OCI-LY1 (cell line): ENCODE measurements at regions not wholly inside any gene's neighbourhood (a gene's known extent, or its start where the extent isn't known, plus 50 kb on each side); places are given as distances from the start of the nearest gene placed in this dataset.

ENCODE experiments used
- H2AFZ ChIP-seq: fragments of 200-600 bp; sonication (generic), shearing (Covaris generic); 2 replicates; pipeline ENCODE4 v1.6.0; 2014; ENCODE audit warnings: antibody characterized with exemption, mild to moderate bottlenecking, low read length
- H3F3A ChIP-seq: fragments of 200-600 bp; sonication (generic), shearing (Covaris generic); 2 replicates; pipeline ENCODE4 v1.6.0; 2014; ENCODE audit warnings: mild to moderate bottlenecking, antibody characterized with exemption, low read length, moderate library complexity; ENCODE audit not compliant: insufficient read depth
- H3K27ac ChIP-seq: fragments of 200-600 bp; sonication (generic); 2 replicates; pipeline ENCODE4 v1.5.1; 2014; ENCODE audit warnings: low read length, mixed run types, mild to moderate bottlenecking, low read depth; ENCODE audit not compliant: poor library complexity, severe bottlenecking
- H3K27me3 ChIP-seq: fragments of 200-600 bp; sonication (generic); 2 replicates; pipeline ENCODE4 v1.6.0; 2014; ENCODE audit warnings: antibody characterized with exemption, mild to moderate bottlenecking, low read length, moderate library complexity; ENCODE audit not compliant: insufficient read depth
- H3K36me3 ChIP-seq: fragments of 200-600 bp; sonication (generic); 2 replicates; pipeline ENCODE4 v1.6.1; 2014; ENCODE audit warnings: mild to moderate bottlenecking, antibody characterized with exemption, low read length, moderate library complexity, mixed read lengths; ENCODE audit not compliant: insufficient read depth
- H3K4me1 ChIP-seq: fragments of 200-600 bp; sonication (generic); 2 replicates; pipeline ENCODE4 v1.5.1; 2014; ENCODE audit warnings: mild to moderate bottlenecking, low read length, moderate library complexity; ENCODE audit not compliant: insufficient read depth, severe bottlenecking
- H3K4me2 ChIP-seq: fragments of 200-600 bp; sonication (generic), shearing (Covaris generic); 2 replicates; pipeline ENCODE4 v1.6.1; 2014; ENCODE audit warnings: low read length
- H3K4me3 ChIP-seq: fragments of 200-600 bp; sonication (generic); 2 replicates; pipeline ENCODE4 v1.5.1; 2014; ENCODE audit warnings: low read length, low read depth, mild to moderate bottlenecking, mixed read lengths; ENCODE audit not compliant: poor library complexity, severe bottlenecking
- H3K79me2 ChIP-seq: fragments of 200-600 bp; shearing (Covaris generic); 2 replicates; pipeline ENCODE4 v1.6.1; 2016; ENCODE audit warnings: mixed run types, low read length, mixed read lengths; ENCODE audit not compliant: insufficient read depth
- H3K9ac ChIP-seq: fragments of 200-600 bp; sonication (generic), shearing (Covaris generic); 2 replicates; pipeline ENCODE4 v1.6.1; 2014; ENCODE audit warnings: mild to moderate bottlenecking, low read length, mixed read lengths
- H3K9me2 ChIP-seq: fragments of 200-600 bp; sonication (generic), shearing (Covaris generic); 2 replicates; pipeline ENCODE4 v1.6.1; 2014; ENCODE audit warnings: low read depth, mild to moderate bottlenecking, low read length, mixed read lengths
- H3K9me3 ChIP-seq: fragments of 200-600 bp; shearing (Covaris generic); 2 replicates; pipeline ENCODE4 v1.6.1; 2014; ENCODE audit warnings: low read length, mixed read lengths
- H4K20me1 ChIP-seq: fragments of 200-600 bp; sonication (generic), shearing (Covaris generic); 2 replicates; pipeline ENCODE4 v1.6.0; 2016; ENCODE audit warnings: mild to moderate bottlenecking, low read length; ENCODE audit not compliant: insufficient read depth
- EZH2 ChIP-seq: fragments of 200-600 bp; sonication (generic), shearing (Covaris generic); IDR thresholded peaks from 2 replicates; pipeline ENCODE4 v1.8.0; 2017; ENCODE audit warnings: borderline replicate concordance, mixed run types, mild to moderate bottlenecking, antibody characterized with exemption, low read length, moderate library complexity, mixed read lengths
- TF ChIP-seq, protein P1 (sequence below): fragments of 200-600 bp; sonication (generic), shearing (Covaris generic); IDR thresholded peaks from 2 replicates; pipeline ENCODE4 v1.5.1; 2017; ENCODE audit warnings: mild to moderate bottlenecking, antibody characterized with exemption, low read length, moderate library complexity, mixed read lengths

DNA sequence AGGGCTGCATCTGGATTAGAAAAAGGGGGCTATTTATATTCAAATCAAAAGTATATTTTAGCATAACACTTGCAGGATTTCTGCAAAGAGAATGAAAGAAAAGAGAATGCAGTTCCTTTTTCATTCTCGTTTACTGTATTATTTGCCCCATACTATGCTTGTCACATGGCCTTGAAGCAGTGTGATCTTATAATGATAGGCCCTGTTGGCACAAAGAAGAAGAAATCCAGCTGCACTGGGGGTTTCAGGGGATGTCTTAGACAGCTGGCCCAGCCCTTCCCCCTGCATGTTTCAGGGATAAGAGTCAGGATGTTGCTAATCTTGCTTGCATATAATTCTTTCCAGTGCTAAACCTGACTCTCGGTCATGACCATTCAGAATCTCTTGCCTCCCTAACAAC is 369.5 kb downstream of the SEC16B start:
- Histone ChIP-seq H4K20me1 (no peaks in the 10 kb centered on the region), H3K9me2 (no peaks in the 10 kb centered on the region), H3K27me3 (no peaks in the 10 kb centered on the region), H3K4me1 (no peaks in the 10 kb centered on the region), H3K4me3 (no peak overlapping the region), H3K9me3 (no peaks in the 10 kb centered on the region), H3K79me2 (no peaks in the 10 kb centered on the region), H3K4me2 (no peak overlapping the region), H3K9ac (no peak overlapping the region), H3K36me3 (no peaks in the 10 kb centered on the region), H2AFZ (no peak overlapping the region), H3K27ac (no peak overlapping the region), H3F3A (no peaks in the 10 kb centered on the region)
- TF ChIP-seq, protein P1, sequence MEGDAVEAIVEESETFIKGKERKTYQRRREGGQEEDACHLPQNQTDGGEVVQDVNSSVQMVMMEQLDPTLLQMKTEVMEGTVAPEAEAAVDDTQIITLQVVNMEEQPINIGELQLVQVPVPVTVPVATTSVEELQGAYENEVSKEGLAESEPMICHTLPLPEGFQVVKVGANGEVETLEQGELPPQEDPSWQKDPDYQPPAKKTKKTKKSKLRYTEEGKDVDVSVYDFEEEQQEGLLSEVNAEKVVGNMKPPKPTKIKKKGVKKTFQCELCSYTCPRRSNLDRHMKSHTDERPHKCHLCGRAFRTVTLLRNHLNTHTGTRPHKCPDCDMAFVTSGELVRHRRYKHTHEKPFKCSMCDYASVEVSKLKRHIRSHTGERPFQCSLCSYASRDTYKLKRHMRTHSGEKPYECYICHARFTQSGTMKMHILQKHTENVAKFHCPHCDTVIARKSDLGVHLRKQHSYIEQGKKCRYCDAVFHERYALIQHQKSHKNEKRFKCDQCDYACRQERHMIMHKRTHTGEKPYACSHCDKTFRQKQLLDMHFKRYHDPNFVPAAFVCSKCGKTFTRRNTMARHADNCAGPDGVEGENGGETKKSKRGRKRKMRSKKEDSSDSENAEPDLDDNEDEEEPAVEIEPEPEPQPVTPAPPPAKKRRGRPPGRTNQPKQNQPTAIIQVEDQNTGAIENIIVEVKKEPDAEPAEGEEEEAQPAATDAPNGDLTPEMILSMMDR: no peak
- no peak for TF ChIP-seq EZH2

GRCh38 chr1:177597393-177597792 is 372.5 kb downstream of the SEC16B start:
- Histone ChIP-seq H3K4me2 (no peak overlapping the region), H3K27me3 (no peaks in the 10 kb centered on the region), H3K4me1 (no peaks in the 10 kb centered on the region), H3K27ac (no peak overlapping the region), H3K9me3 (no peaks in the 10 kb centered on the region), H4K20me1 (no peaks in the 10 kb centered on the region), H3F3A (no peaks in the 10 kb centered on the region), H2AFZ (no peak overlapping the region), H3K9ac (no peak overlapping the region), H3K36me3 (no peaks in the 10 kb centered on the region), H3K9me2 (no peaks in the 10 kb centered on the region), H3K4me3 (no peak overlapping the region), H3K79me2 (no peaks in the 10 kb centered on the region)
- TF ChIP-seq, protein P1: no peak
- TF ChIP-seq EZH2: no peak

DNA sequence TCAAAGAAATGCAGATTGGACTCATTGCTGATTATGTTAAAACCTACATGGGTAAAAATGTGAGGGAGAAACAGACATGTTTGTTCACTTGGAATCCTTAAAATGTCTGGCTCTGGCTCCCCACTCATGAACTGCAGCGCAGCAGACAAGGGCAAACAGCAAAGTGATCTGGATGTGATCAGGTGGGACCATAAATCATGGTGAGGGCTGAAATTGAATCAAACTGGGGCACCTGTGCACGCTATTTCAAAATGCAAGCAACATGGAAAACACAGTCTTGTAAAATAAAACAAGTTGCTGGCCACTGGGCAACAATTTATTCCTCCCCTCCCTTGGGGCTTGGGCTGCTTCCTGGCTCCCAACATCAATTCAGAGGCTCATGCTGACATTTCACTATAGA is 373.4 kb downstream of the SEC16B start:
- H3K4me2 ChIP-seq: no peak overlapping the region
- H3K36me3 ChIP-seq: no peaks in the 10 kb centered on the region
- H3K4me1 ChIP-seq: no peaks in the 10 kb centered on the region
- no peaks in the 10 kb centered on the region for H3K79me2 ChIP-seq
- H3K4me3 ChIP-seq: no peak overlapping the region
- TF ChIP-seq, protein P1: no peak
- no peak for TF ChIP-seq EZH2
- H4K20me1 ChIP-seq: no peaks in the 10 kb centered on the region
- H3K9me2 ChIP-seq: no peaks in the 10 kb centered on the region
- no peaks in the 10 kb centered on the region for H3K9me3 ChIP-seq
- H3K27me3 ChIP-seq: no peaks in the 10 kb centered on the region
- H3F3A ChIP-seq: no peaks in the 10 kb centered on the region
- no peak overlapping the region for H2AFZ ChIP-seq
- no peak overlapping the region for H3K9ac ChIP-seq
- H3K27ac ChIP-seq: no peak overlapping the region
